HG03064 (cell line): ENCODE measurements at regions not wholly inside any gene's neighbourhood (a gene's known extent, or its start where the extent isn't known, plus 50 kb on each side); places are given as distances from the start of the nearest gene placed in this dataset.
"Not testable (repeated sequence)": the region's sequence is repeated elsewhere in the genome, so short reads cannot be mapped to it uniquely, and the experiment has no call there.

Experiments
- ATAC-seq: cut with Tn5 transposase; IDR thresholded peaks from one replicate; pipeline ENCODE4 v1.9.1; 2021; ENCODE audit warnings: low read depth; ENCODE audit not compliant: unreplicated experiment

DNA sequence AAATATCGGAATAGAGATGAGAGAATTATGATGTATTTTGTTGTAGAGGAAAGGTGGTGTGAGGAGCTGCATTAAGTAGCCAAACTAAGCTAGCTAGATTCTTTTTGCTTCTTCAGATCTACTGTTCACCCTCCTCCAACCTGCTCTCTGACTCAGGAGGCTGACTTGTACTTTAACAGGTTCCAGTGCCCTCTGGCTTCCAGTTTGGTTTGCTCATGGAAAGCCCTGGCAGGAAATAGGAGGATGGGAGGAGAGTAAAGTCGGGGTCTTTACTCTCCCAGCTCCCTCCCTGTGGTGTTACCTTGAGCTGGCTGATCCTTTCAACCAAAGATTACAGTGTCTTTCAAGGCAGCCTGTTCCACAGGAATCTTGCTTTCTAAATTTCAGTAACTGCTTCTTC, 277.0 kb upstream of the EDA2R start:
- ATAC-seq: no peak

DNA sequence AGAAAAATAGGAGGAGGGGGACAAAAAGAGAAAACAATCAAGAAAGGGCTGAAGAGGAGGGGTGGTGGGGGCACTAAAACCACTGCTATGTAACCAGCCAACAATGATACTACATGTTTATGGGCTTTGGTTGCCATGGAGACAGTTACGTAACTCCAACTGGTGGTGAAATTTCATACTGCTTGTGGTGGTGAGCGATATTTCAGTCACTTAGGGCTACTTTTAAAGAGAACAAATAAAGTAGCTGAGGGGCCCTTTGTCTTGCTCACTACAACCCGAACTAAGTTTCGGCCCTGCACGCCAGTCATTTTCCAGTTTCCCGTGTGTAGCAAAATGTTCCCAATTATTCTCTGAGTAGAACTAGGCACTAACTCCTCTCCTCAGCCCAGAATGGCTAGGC, 275.2 kb upstream of the EDA2R start:
- ATAC-seq: no peak

GRCh38 chrX:66912417-66912816, 273.5 kb upstream of the EDA2R start:
- no peak for ATAC-seq

DNA sequence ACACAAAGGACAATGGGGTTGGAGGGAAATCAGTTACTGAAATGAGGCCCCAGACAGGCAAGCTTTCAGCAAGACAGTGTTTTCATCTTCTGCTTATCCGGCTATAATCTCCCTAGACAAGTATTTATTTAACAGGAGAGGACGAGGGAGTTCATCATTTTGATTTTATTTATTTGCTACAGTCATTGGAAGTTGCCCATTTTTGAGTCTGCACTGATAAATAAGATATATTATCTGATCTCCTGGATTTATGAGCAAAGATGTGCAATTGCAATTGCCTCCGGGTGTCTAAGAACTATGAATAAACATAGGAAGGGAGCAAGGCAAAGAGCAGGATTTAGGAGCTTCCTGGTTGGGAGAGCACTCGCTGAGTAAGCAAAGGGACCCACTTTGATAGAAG, 263.2 kb upstream of the EDA2R start:
- ATAC-seq: no peak

DNA sequence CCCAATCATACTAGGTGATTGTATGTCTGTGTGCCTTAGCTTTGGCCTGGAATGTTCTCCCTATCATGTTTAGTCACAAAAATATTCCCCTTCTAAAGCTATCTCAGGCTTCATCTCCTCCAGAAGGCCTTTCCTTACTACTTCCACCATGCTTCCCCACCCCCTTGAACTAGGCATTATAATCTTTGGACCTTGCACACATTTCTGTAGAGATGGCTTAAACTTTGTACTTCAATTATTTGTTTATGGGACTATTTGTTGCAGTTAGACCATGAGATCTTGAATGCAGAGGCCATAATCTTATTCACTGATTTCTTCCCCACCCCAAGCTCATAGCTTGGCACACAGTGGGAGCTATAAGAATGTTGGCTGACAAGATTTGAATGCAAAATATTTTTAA, 262.0 kb upstream of the EDA2R start:
- ATAC-seq: no peak

GRCh38 chrX:66892004-66892403, 253.1 kb upstream of the EDA2R start:
- no peak for ATAC-seq

GRCh38 chrX:66889418-66889817, 250.5 kb upstream of the EDA2R start:
- ATAC-seq: no peak

DNA sequence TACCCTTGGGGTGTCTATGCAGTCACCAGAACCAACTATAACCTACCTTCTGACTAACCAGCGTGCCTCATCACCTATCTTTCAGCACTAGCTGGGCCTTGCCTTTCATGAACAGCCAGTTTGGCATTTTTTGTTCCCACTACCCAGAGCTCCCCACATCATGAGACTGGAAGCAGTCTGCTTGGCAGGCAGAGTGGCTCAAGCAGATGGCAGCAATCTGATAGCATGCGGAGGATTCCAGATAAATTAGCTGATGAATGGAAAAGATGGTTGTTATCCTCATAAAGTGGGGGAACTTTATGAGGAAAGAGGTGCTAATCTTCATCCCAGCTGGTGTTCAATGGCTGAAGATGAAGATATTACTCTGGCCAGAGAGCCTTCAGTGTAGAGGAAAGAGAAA, 243.2 kb upstream of the EDA2R start:
- ATAC-seq: no peak

- ATAC-seq: no peak
Observed at GRCh38 chrX:66876776-66877175, 237.9 kb upstream of the EDA2R start.

- no peak for ATAC-seq
Observed at GRCh38 chrX:66872771-66873170, 233.9 kb upstream of the EDA2R start.

GRCh38 chrX:66863721-66864120, 224.8 kb upstream of the EDA2R start:
- ATAC-seq: no peak

- peak; percentile 94 for ATAC-seq
Observed at GRCh38 chrX:66833426-66833825, 194.5 kb upstream of the EDA2R start.

GRCh38 chrX:66815227-66815626, 176.3 kb upstream of the EDA2R start:
- ATAC-seq: no peak

DNA sequence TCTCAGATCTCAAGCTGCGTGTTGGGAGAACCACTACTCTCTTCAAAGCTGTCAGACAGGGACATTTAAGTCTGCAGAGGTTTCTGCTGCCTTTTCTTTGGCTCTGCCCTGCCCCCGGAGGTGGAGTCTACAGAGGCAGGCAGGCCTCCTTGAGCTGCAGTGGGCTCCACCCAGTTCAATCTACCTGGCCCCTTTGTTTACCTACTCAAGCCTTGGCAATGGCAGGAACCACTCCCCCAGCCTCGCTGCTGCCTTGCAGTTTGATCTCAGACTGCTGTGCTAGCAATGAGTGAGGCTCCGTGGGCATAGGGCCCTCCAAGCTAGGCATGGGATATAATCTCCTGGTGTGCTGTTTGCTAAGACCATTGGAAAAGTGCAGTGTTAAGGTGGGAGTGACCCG, 155.6 kb upstream of the EDA2R start:
- ATAC-seq: not testable (repeated sequence)

DNA sequence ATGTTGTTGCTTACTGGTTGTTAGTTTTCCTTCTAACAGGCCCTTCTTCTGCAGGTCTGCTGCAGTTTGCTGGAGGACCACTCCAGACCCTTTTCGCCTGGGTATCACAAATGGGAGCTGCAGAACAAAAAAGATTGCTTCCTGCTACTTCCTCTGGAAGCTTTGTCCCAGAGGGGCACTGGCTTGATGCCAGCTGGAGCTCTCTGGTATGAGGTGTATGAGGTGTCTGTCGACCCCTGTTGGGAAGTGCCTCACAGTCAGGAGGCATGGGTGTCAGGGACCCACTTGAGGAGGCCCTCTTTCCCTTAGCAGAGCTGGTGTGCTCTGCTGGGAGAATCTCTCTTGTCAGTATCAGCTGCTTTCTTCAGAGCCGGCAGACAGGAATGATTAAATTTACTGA, 127.4 kb upstream of the EDA2R start:
- no peak for ATAC-seq

GRCh38 chrX:66760651-66761050, 121.8 kb upstream of the EDA2R start:
- no peak for ATAC-seq

- no peak for ATAC-seq
Observed at GRCh38 chrX:66756717-66757116, 117.8 kb upstream of the EDA2R start.

DNA sequence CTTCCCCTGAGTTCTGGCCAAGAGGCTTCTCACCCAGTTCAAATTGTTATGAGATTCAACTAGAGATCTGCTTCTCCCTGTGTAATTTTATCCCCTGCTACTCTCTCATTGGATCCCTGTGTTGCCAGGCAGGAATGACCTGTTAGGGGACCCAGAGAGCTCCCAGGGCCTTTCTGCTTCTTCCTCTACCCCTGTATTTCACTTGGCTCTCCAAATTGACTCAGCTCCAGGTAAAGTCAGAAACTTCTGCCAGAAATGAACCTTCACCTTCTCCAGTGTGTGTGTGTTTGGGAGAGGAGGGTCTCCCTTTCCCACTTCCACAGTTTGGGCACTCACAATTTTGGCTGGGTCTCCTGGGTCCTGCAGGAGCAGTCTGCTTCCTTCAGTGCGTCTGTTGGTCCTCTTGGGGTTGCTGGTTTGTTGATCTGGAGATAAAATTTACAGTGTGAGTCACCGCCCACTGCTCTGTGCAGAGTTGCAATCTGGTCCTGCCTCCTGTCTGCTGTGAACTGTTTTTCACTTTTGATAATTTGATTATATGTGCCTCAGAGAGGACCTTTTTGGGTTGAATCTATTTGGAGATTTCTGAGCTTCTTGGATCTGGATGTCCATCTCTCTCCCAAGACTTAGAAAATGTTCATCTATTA, 112.4 kb upstream of the EDA2R start:
- ATAC-seq: no peak

DNA sequence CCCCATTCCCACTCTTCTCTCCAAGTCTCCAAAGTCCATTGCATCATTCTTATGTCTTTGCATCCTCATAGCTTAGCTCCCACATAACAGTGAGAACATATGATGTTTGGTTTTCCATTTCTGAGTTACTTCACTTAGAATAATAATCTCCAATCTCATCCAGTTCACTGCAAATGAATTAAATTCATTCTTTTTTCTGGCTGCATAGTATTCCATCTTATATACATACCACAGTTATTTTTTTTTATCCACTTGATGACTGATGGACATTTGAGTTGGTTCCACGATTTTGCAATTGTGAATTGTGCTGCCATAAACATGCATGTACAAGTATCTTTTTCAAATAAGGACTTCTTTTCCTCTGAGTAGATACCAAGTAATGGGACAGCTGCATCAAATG, 105.6 kb upstream of the EDA2R start:
- ATAC-seq: not testable (repeated sequence)

DNA sequence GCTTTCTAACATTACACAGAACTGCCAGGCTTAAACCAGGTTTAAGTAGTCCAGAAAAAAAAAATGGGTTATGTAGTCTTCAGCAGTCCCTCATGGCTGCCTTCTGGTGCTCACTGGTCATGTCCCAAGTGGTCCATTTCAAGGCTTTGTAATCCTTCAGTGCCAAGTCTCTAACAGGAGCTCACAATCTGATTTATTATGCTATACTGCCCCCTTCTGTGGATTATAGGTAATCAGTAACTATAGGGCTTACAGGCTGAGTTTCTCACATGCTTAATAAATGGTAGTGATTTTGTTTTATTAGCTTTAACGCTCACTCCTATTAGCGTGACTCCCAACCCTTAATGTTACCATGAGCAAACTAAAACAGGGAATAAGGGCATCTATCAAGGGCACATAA, 92.5 kb upstream of the EDA2R start:
- ATAC-seq: no peak

- ATAC-seq: peak; percentile 57
Observed at GRCh38 chrX:66728818-66729271, 90.0 kb upstream of the EDA2R start.

- no peak for ATAC-seq
Observed at GRCh38 chrX:66717926-66718325, 79.0 kb upstream of the EDA2R start.
